ENCODE measurements at regions not wholly inside any gene's neighbourhood (a gene's known extent, or its start where the extent isn't known, plus 50 kb on each side); places are given as distances from the start of the nearest gene placed in this dataset.

- TF ChIP-seq EP300 (IDR thresholded peaks at IDR 0.05): no peak
- TF ChIP-seq CTCF (IDR thresholded peaks at IDR 0.05): no peak
Measured at GRCh38 chr2:51628917-51629316, 597.0 kb upstream of the NRXN1 start.

All from sigmoid colon (tissue), 4 donors.